Peyer's patch (tissue), 4 donors: ENCODE measurements at regions not wholly inside any gene's neighbourhood (a gene's known extent, or its start where the extent isn't known, plus 50 kb on each side); places are given as distances from the start of the nearest gene placed in this dataset.

Source experiments
- CTCF ChIP-seq, 6 experiments: fragments of 450-650 bp in 4 of 6; fragments of 200-600 bp in 2 of 6; sonication (generic) in 1 of 6; IDR thresholded peaks; one replicate each; pipeline ENCODE4 v1.5.1; 2017 to 2019; ENCODE audit warnings: antibody characterized with exemption in 6 of 6, mild to moderate bottlenecking in 3 of 6, moderate library complexity in 1 of 6
- POLR2A ChIP-seq, 2 donors: fragments of 450-650 bp; IDR thresholded peaks; one replicate each; pipeline ENCODE4 v1.5.1; 2017; ENCODE audit warnings: antibody characterized with exemption in 2 of 2, mild to moderate bottlenecking in 2 of 2, moderate library complexity in 2 of 2

GRCh38 chr2:236947896-236948295, 137.8 kb upstream of the COPS8 start:
- no peak for TF ChIP-seq CTCF (IDR thresholded peaks at IDR 0.05)
- TF ChIP-seq POLR2A (IDR thresholded peaks at IDR 0.05): no peak
